Neural crest cell (in vitro differentiated cells): ENCODE measurements at regions not wholly inside any gene's neighbourhood (a gene's known extent, or its start where the extent isn't known, plus 50 kb on each side); places are given as distances from the start of the nearest gene placed in this dataset.

Experiments used
- DNase-seq: peaks from one replicate; pipeline ENCODE4 v3.0.0; 2021; ENCODE audit warnings: low read depth, mixed read lengths, low spot score
- H3K27ac Mint-ChIP-seq: one replicate; pipeline ENCODE4 v1.8.0; 2021; ENCODE audit warnings: mild to moderate bottlenecking, mixed read lengths; ENCODE audit not compliant: unreplicated experiment
- H3K27me3 Mint-ChIP-seq: 2 replicates; pipeline ENCODE4 v1.8.0; 2021; ENCODE audit warnings: low read depth, mild to moderate bottlenecking, mixed read lengths
- H3K36me3 Mint-ChIP-seq: 2 replicates; pipeline ENCODE4 v1.8.0; 2021; ENCODE audit warnings: low read depth, mild to moderate bottlenecking, mixed read lengths
- H3K4me1 Mint-ChIP-seq: 2 replicates; pipeline ENCODE4 v1.8.0; 2021; ENCODE audit warnings: mixed read lengths
- H3K4me3 Mint-ChIP-seq: one replicate; pipeline ENCODE4 v1.8.0; 2021; ENCODE audit warnings: mild to moderate bottlenecking, mixed read lengths
- H3K9me3 Mint-ChIP-seq: 2 replicates; pipeline ENCODE4 v1.8.0; 2021; ENCODE audit warnings: mixed read lengths
- CTCF ChIP-seq: fragments of 200-600 bp; sonication (generic); conservative IDR thresholded peaks from 2 replicates; pipeline ENCODE4 v1.5.0; 2021; ENCODE audit warnings: antibody characterized with exemption, mild to moderate bottlenecking

GRCh38 chr16:77588389-77588788, 133.9 kb upstream of the NUDT7 start:
- Mint-ChIP-seq H3K27ac (no peak overlapping the region), H3K4me1 (peaks cover 4% of the 10 kb centered on the region), H3K36me3 (no peaks in the 10 kb centered on the region), H3K27me3 (no peaks in the 10 kb centered on the region), H3K4me3 (no peak overlapping the region), H3K9me3 (no peaks in the 10 kb centered on the region)
- DNase-seq: no peak
- no peak for TF ChIP-seq CTCF

- no peak for DNase-seq
- H3K36me3 Mint-ChIP-seq: no peaks in the 10 kb centered on the region
- no peaks in the 10 kb centered on the region for H3K27me3 Mint-ChIP-seq
- no peak overlapping the region for H3K27ac Mint-ChIP-seq
- H3K4me3 Mint-ChIP-seq: no peak overlapping the region
- no peak for TF ChIP-seq CTCF
- no peaks in the 10 kb centered on the region for H3K9me3 Mint-ChIP-seq
- H3K4me1 Mint-ChIP-seq: peaks cover 4% of the 10 kb centered on the region
Observed at GRCh38 chr16:77589071-77589765, 133.1 kb upstream of the NUDT7 start.

DNA sequence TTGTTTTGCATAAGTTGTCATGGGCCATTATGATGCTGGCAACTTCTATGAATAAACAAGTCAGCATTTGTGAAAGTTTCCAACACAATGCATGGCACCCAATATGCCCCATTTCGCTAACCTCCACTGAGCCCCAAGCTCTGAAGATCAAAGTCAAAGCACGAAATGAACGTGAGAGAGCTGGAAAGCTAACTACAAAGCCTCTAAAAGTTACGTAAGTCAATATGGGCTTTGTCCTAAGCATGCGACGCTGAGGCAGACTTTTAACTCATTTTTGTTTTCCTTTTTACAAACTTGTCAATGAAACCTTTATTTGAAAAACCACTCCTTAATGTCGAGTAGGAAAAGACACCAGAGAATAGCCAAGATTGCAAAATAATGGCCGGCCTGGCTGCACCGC, 131.6 kb upstream of the NUDT7 start:
- DNase-seq: no peak
- Mint-ChIP-seq H3K4me3 (no peak overlapping the region), H3K4me1 (peaks cover 4% of the 10 kb centered on the region), H3K9me3 (no peaks in the 10 kb centered on the region), H3K27me3 (no peaks in the 10 kb centered on the region), H3K27ac (no peak overlapping the region), H3K36me3 (no peaks in the 10 kb centered on the region)
- TF ChIP-seq CTCF: no peak

GRCh38 chr16:77591347-77591746, 131.0 kb upstream of the NUDT7 start:
- Mint-ChIP-seq H3K36me3 (no peaks in the 10 kb centered on the region), H3K27me3 (no peaks in the 10 kb centered on the region), H3K9me3 (no peaks in the 10 kb centered on the region), H3K27ac (no peak overlapping the region), H3K4me1 (peaks cover 4% of the 10 kb centered on the region), H3K4me3 (no peak overlapping the region)
- no peak for TF ChIP-seq CTCF
- no peak for DNase-seq

GRCh38 chr16:77592021-77592420, 130.3 kb upstream of the NUDT7 start:
- Mint-ChIP-seq H3K4me1 (peaks cover 4% of the 10 kb centered on the region), H3K36me3 (no peaks in the 10 kb centered on the region), H3K27me3 (peaks cover 4% of the 10 kb centered on the region), H3K9me3 (no peaks in the 10 kb centered on the region), H3K4me3 (no peak overlapping the region), H3K27ac (no peak overlapping the region)
- no peak for DNase-seq
- no peak for TF ChIP-seq CTCF
